Renal cortex interstitium (tissue), 11 donors: ENCODE measurements at regions not wholly inside any gene's neighbourhood (a gene's known extent, or its start where the extent isn't known, plus 50 kb on each side); places are given as distances from the start of the nearest gene placed in this dataset.
"Not testable (repeated sequence)": the region's sequence is repeated elsewhere in the genome, so short reads cannot be mapped to it uniquely, and the experiment has no call there.

Experiments
- DNase-seq, 11 donors: peaks; one replicate each; pipeline ENCODE4 v3.0.0-alpha.2; 2013; ENCODE audit warnings: low read depth in 9 of 11, low spot score in 4 of 11; ENCODE audit errors: extremely low read depth in 1 of 11

GRCh38 chr6:112488238-112488637 lies 141.1 kb downstream of the RFPL4B start:
- no peak for DNase-seq

DNA sequence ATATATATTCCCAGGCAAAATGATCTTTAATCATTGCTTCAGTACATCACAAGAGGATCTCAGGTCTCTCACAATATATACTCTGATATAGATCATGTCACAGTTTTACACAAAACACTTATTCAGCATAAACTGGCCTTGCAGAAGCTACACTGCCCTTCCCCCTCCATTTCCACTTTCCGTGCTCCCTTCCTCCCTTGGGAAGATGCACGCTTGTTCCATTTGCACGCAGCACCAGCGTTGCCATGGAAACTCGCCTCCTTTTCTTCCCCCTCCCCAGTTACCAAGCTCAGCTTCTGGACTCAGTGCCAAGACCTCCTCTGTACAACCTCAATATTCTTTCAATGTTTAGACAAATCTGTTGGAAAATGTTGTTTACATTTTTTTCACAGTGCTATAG lies 154.6 kb downstream of the RFPL4B start:
- DNase-seq: peak; percentile 31 to 69 (median 58)

- DNase-seq: peak in 1 of 11 donors; percentile 3
Observed at GRCh38 chr6:112502351-112503090, 155.4 kb downstream of the RFPL4B start.

DNA sequence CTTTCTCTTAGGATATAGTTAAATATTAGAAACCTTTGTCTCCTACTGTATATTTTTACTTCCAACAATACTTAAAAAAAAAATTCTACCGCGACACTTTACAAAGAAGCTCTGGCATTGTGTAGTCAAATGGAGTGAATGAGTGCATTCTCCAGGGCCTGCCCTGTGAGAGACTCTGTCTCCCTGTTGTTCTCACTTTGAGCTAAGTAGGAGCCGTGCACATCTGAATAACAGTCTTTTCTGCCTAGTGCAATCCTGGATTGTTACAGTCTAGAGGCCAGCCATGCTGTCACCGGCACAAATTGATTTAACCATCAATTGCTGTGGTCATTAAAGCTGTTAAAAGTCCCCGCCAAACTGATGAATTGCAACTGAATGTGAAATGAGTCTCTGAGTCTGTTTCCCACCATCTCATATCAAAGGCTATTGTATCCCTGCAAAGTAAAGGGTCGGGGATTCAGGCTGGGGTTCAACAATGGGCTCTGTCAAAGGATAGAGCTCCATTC lies 156.0 kb downstream of the RFPL4B start:
- no peak for DNase-seq

DNA sequence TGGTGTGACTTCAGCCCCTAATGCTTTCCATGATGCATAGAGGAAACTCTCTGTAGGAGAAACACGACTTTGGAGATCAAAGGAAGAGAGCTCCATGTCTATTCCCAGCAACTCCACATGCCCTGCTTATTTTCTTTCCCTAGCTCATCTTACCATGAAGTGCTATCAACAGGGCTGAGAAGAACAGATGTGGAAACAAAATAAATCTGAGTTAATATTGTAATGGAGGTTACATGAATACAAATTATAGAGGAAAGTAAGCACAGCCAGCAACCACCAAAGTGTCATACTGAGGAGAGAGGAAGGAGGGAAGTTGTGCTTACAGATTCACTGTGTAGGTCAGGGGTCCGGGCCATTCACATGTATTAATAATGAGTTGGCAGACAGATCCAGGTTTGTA lies 157.5 kb downstream of the RFPL4B start:
- no peak for DNase-seq

DNA sequence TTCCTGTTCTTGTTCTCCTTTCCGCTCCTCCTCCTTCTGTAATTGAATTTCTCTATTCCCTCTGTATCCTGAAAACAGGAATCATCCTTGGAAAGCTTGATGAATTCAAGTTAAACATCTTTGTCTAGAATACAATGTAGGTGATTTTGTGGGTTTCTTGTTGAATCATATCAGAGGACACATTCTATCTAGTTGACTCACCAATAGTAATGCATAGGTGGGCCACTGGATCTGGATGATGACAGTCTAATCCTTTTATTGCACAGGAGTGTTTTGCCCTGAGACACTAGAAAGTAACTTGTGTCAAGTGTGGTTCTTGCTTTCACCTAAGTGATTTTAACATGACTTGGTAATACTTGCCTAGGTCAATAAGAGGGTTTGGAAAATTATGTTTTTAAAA lies 164.3 kb downstream of the RFPL4B start:
- no peak for DNase-seq

GRCh38 chr6:112513175-112513574 lies 166.0 kb downstream of the RFPL4B start:
- no peak for DNase-seq

DNA sequence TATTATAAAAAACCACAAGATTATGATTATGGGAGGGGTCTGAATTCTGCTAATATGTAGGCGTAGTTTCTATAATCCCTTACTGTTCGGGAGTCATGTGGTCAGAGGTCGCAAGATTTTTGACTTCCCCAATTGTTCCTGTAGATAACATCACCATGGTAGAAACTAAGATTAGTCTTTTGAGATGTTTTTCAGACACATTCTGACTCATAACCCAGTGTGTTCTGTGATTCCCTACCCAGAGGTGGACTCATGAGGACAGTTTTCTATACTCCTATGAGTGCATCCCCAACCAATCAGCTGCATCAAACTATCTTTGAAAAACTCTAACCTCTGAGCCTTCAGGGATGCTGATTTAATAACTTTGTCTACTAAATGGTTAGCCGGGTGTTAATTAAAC lies 175.5 kb downstream of the RFPL4B start:
- no peak for DNase-seq

DNA sequence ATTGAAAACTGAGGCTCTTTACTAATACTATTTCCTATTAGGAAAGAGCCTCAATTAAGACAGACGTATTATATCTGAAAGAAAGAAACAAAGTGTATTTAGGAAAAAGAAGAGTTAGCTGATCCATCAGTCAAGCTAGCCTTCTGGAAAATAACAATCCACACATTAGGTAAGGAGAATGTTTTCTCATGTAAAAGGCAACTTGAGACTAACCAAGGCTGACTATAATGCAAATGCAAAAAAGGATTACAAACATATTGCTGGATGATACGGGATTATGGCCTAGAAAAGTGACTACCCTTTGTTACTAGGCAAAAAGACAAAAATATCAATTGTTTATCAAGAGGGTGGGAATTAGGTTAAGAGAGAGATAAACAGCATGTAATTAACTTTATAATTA lies 176.9 kb downstream of the RFPL4B start:
- no peak for DNase-seq

- no peak for DNase-seq
Observed at GRCh38 chr6:112525749-112526148, 178.6 kb downstream of the RFPL4B start.

DNA sequence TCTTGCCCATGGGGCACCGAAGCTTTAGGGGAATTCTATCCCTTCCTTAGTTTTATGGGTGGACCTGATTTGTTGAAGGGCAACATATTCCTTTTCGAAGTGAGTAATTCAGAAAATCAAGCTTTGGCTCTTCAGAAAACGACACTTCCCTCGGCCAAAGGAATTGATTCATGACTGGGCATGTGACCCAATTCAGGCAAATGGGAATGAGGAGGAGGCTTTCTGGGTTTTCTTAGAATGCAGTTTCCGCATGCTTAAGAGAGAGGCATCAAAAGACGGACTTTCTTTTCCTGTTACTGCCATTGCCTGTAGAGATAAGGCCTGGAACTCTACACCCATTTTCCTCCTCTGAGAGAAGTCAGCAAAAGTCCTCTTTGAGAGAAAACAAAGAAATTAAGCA lies 179.5 kb downstream of the RFPL4B start:
- DNase-seq: no peak

DNA sequence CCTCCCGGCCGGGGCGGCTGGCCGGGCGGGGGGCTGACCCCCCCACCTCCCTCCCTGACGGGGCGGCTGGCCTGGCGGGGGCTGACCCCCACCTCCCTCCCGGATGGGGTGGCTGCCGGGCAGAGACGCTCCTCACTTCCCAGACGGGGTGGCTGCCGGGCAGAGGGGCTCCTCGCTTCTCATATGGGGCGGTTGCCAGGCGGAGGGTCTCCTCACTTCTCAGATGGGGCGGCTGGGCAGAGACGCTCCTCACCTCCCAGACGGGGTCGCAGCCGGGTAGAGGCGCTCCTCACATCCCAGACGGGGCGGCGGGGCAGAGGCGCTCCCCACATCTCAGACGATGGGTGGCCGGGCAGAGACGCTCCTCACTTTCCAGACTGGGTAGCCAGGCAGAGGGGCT lies 181.2 kb downstream of the RFPL4B start:
- not testable (repeated sequence) for DNase-seq

GRCh38 chr6:112535816-112536215 lies 188.7 kb downstream of the RFPL4B start:
- DNase-seq: no peak

- no peak for DNase-seq
Observed at GRCh38 chr6:112539355-112539754, 192.2 kb downstream of the RFPL4B start.

DNA sequence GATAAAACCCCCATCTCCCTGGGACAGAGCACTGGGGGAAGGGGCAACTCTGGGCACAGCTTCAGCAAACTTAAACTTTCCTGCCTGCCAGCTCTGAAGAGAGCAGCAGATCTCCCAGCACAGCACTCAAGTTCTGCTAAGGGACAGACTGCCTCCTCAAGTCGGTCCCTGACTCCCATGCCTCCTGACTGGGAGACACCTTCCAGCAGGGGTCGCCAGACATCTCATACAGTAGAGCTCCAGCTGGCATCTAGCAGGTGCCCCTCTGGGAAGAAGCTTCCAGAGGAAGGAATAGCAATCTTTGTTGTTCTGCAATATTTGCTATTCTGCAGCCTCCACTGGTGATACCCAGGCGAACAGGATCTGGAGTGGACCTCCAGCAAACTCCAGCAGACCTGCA lies 194.7 kb downstream of the RFPL4B start:
- not testable (repeated sequence) for DNase-seq

- not testable (repeated sequence) for DNase-seq
Observed at GRCh38 chr6:112547321-112548085, 200.4 kb downstream of the RFPL4B start.

- DNase-seq: no peak
Observed at GRCh38 chr6:112549749-112550148, 202.6 kb downstream of the RFPL4B start.

DNA sequence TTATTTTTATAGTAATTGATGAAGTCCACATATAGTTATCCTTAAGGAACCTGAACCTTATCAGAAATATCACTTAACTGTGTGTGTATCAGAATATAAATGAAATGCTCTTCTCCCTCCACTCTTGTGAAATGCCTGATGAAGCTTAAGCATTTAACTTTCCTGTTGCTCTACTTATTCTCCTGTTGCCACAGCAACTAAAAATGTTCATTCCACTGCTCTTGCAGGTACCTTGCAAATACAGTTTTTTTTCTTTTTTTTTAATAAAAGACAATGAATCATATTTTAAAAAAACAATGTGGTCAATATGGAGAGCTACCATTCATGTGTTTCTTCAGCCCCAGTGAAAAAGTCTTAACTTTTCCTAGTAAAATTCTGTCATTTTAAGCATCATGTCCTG lies 210.3 kb downstream of the RFPL4B start:
- DNase-seq: no peak

DNA sequence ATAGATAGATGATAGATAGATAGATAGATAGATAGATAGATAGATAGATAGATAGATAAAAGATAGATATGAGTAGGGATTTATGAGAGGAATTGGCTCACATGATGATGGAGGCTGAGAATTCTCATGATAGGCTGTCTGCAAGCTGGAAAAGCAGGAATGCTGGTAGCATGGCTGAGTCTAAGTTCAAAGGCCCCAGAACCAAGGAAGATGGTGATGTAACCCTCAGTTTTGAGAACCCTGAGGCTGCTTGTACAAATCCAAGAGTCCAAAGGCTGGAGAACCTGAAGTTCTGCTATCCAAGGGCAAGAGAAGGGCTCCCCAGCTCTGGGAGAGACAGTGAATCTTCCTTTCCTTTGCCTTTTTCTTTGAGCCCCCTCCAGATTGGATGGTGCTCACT lies 210.8 kb downstream of the RFPL4B start:
- no peak for DNase-seq

- DNase-seq: no peak
Observed at GRCh38 chr6:112560651-112561050, 213.5 kb downstream of the RFPL4B start.
